PC-9 (cell line): ENCODE measurements at regions not wholly inside any gene's neighbourhood (a gene's known extent, or its start where the extent isn't known, plus 50 kb on each side); places are given as distances from the start of the nearest gene placed in this dataset.

Experiments used
- BruUV-seq: library from RNA; stranded (reverse); fragments of 400-500 nt; replicated peaks from 2 replicates; lab custom pipeline; 2021; lab: Mats Ljungman, UMichigan
- CTCF ChIA-PET: fragments of 300-600 bp; sonication (Branson Sonifier 250); formaldehyde crosslinking; loops from one replicate; lab custom pipeline; 2022; ENCODE audit warnings: antibody characterized with exemption; lab: Charles Lee
- POLR2A ChIA-PET: fragments of 300-600 bp; sonication (Branson Sonifier 250); formaldehyde crosslinking; loops from one replicate; lab custom pipeline; 2022; ENCODE audit warnings: antibody characterized with exemption; ENCODE audit not compliant: unreplicated experiment; lab: Charles Lee
- DNase-seq, 2 experiments: peaks; one replicate each; pipeline versions ENCODE4 v3.0.0 to v3.0.0-alpha.2; 2015 to 2022; ENCODE audit warnings: mixed read lengths in 1 of 2
- H2AFZ ChIP-seq: fragments of 200-600 bp; sonication (generic); 2 replicates; pipeline ENCODE4 v1.8.1; 2017; ENCODE audit warnings: antibody characterized with exemption
- H3F3A ChIP-seq: fragments of 200-600 bp; sonication (generic); 2 replicates; pipeline ENCODE4 v1.8.1; 2017; ENCODE audit warnings: antibody characterized with exemption, mild to moderate bottlenecking, low read depth; ENCODE audit not compliant: insufficient read depth
- H3K27ac ChIP-seq: fragments of 200-600 bp; sonication (generic); 2 replicates; pipeline ENCODE4 v1.6.1; 2016; ENCODE audit warnings: mixed run types
- H3K27me3 ChIP-seq: fragments of 200-600 bp; sonication (generic); 2 replicates; pipeline ENCODE4 v1.6.1; 2016; ENCODE audit warnings: low read depth, mixed run types; ENCODE audit not compliant: insufficient read depth
- H3K36me3 ChIP-seq: fragments of 200-600 bp; sonication (generic); 2 replicates; pipeline ENCODE4 v1.6.1; 2016; ENCODE audit warnings: low read depth, mixed run types
- H3K4me1 ChIP-seq: fragments of 200-600 bp; sonication (generic); replicated peaks from 2 replicates; pipeline ENCODE4 v1.6.1; 2016; ENCODE audit warnings: mixed run types; ENCODE audit not compliant: insufficient read depth
- H3K4me2 ChIP-seq: fragments of 200-600 bp; sonication (generic); 2 replicates; pipeline ENCODE4 v1.6.1; 2017; ENCODE audit warnings: mixed run types
- H3K4me3 ChIP-seq: fragments of 200-600 bp; sonication (generic); 2 replicates; pipeline ENCODE4 v1.6.1; 2016; ENCODE audit warnings: mixed run types
- H3K79me2 ChIP-seq: fragments of 200-600 bp; sonication (generic); 2 replicates; pipeline ENCODE4 v1.6.1; 2017; ENCODE audit warnings: low read depth, mixed run types
- H3K9me2 ChIP-seq: fragments of 200-600 bp; sonication (generic); 2 replicates; pipeline ENCODE4 v1.8.1; 2017; ENCODE audit warnings: mild to moderate bottlenecking; ENCODE audit not compliant: insufficient read depth
- H3K9me3 ChIP-seq: fragments of 200-600 bp; sonication (generic); 2 replicates; pipeline ENCODE4 v1.8.1; 2016; ENCODE audit warnings: low read depth; ENCODE audit not compliant: insufficient read depth
- H4K20me1 ChIP-seq: fragments of 200-600 bp; sonication (generic); 2 replicates; pipeline ENCODE4 v1.8.1; 2017; ENCODE audit not compliant: insufficient read depth
- CTCF ChIP-seq: fragments of 200-600 bp; sonication (generic); conservative IDR thresholded peaks from 2 replicates; pipeline ENCODE4 v1.6.1; 2017; ENCODE audit warnings: mixed run types, antibody characterized with exemption, mild to moderate bottlenecking, moderate library complexity
- EZH2 ChIP-seq: fragments of 200-600 bp; sonication (generic); IDR thresholded peaks from 2 replicates; pipeline ENCODE4 v1.8.0; 2017; ENCODE audit warnings: antibody characterized with exemption, low read depth
- intact Hi-C: fragments of 100-400 bp; cut with micrococcal nuclease; formaldehyde crosslinking; loops from one replicate; pipeline ENCODE4 v1.10.0; 2022; ENCODE audit not compliant: unreplicated experiment

- intact Hi-C loops: no loop called here
- no TSS peak for BruUV-seq
- no peak for TF ChIP-seq CTCF
- TF ChIP-seq EZH2: no peak
- DNase-seq: peak in 1 of 2 experiments; percentile 56
- no peaks in the 10 kb centered on the region for H3K79me2 ChIP-seq
- no peaks in the 10 kb centered on the region for H3K27me3 ChIP-seq
- peaks cover 47% of the 10 kb centered on the region for H3F3A ChIP-seq
- H3K4me1 ChIP-seq: peaks cover 53% of the 10 kb centered on the region
- H3K9me2 ChIP-seq: no peaks in the 10 kb centered on the region
- peak overlapping the region; percentile 63; the same call in 1 of the 2 replicates for H2AFZ ChIP-seq
- ChIA-PET POLR2A (no interaction called here), CTCF (no interaction called here)
- H3K9me3 ChIP-seq: peaks cover 18% of the 10 kb centered on the region
- peak overlapping the region; percentile 45; the same call in 1 of the 2 replicates for H3K4me3 ChIP-seq
- H4K20me1 ChIP-seq: no peaks in the 10 kb centered on the region
- peak overlapping the region; percentile 95 for H3K27ac ChIP-seq
- H3K4me2 ChIP-seq: peak overlapping the region; percentile 81
- H3K36me3 ChIP-seq: no peaks in the 10 kb centered on the region
Observed at GRCh38 chr7:3107228-3107763, 63.6 kb upstream of the CARD11 start.

- peaks cover 47% of the 10 kb centered on the region for H3F3A ChIP-seq
- intact Hi-C loops: no loop called here
- peak overlapping the region; percentile 81 for H3K4me2 ChIP-seq
- POLR2A ChIA-PET: no interaction called here
- CTCF ChIA-PET: no interaction called here
- no peaks in the 10 kb centered on the region for H3K36me3 ChIP-seq
- no TSS peak for BruUV-seq
- H3K9me3 ChIP-seq: peaks cover 19% of the 10 kb centered on the region
- peak overlapping the region; percentile 95 for H3K27ac ChIP-seq
- no peaks in the 10 kb centered on the region for H4K20me1 ChIP-seq
- H3K79me2 ChIP-seq: no peaks in the 10 kb centered on the region
- peak overlapping the region; percentile 45; the same call in 1 of the 2 replicates for H3K4me3 ChIP-seq
- no peaks in the 10 kb centered on the region for H3K9me2 ChIP-seq
- H2AFZ ChIP-seq: peak overlapping the region; percentile 63; the same call in 1 of the 2 replicates
- TF ChIP-seq EZH2 (no peak), CTCF (no peak; the same call in 1 of the 2 replicates)
- H3K27me3 ChIP-seq: no peaks in the 10 kb centered on the region
- H3K4me1 ChIP-seq: peaks cover 53% of the 10 kb centered on the region
- DNase-seq: peak in 1 of 2 experiments; percentile 90
Observed at GRCh38 chr7:3107889-3108570, 64.4 kb upstream of the CARD11 start.

- POLR2A ChIA-PET: no interaction called here
- peak overlapping the region; percentile 95 for H3K27ac ChIP-seq
- peak overlapping the region; percentile 3; the same call in 1 of the 2 replicates for H2AFZ ChIP-seq
- no TSS peak for BruUV-seq
- TF ChIP-seq EZH2: no peak
- no peak for TF ChIP-seq CTCF
- CTCF ChIA-PET: no interaction called here
- no peaks in the 10 kb centered on the region for H3K36me3 ChIP-seq
- DNase-seq: peak in 1 of 2 experiments; percentile 49
- peaks cover 53% of the 10 kb centered on the region for H3K4me1 ChIP-seq
- no peaks in the 10 kb centered on the region for H3K27me3 ChIP-seq
- peaks cover 21% of the 10 kb centered on the region for H3K9me3 ChIP-seq
- peaks cover 47% of the 10 kb centered on the region for H3F3A ChIP-seq
- no peaks in the 10 kb centered on the region for H4K20me1 ChIP-seq
- H3K4me2 ChIP-seq: peak overlapping the region; percentile 81
- no peaks in the 10 kb centered on the region for H3K9me2 ChIP-seq
- intact Hi-C loops: no loop called here
- no peak overlapping the region for H3K4me3 ChIP-seq
- H3K79me2 ChIP-seq: no peaks in the 10 kb centered on the region
Observed at GRCh38 chr7:3109311-3109915, 65.7 kb upstream of the CARD11 start.
